Tibial artery (tissue), 4 donors: ENCODE measurements at regions not wholly inside any gene's neighbourhood (a gene's known extent, or its start where the extent isn't known, plus 50 kb on each side); places are given as distances from the start of the nearest gene placed in this dataset.

ENCODE experiments used
- DNase-seq, 2 donors: peaks; one replicate each; pipeline ENCODE4 v3.0.0-alpha.2; 2019
- H3K27ac ChIP-seq, 2 donors: fragments of 200-600 bp; sonication (generic) in 1 of 2; 1 replicate in 1 of 2; 2 replicates in 1 of 2; pipeline ENCODE4 v1.5.1; 2018 to 2019; ENCODE audit warnings: mild to moderate bottlenecking in 1 of 2
- H3K27me3 ChIP-seq, 2 donors: fragments of 200-600 bp; sonication (generic) in 1 of 2; one replicate each; pipeline versions ENCODE4 v1.5.1 to v1.6.0; 2016 to 2019
- H3K36me3 ChIP-seq, 3 donors: fragments of 200-600 bp; sonication (generic) in 2 of 3; one replicate each; pipeline ENCODE4 v1.5.1; 2016 to 2019; ENCODE audit warnings: mild to moderate bottlenecking in 2 of 3
- H3K4me1 ChIP-seq, 4 donors: fragments of 200-600 bp; sonication (generic) in 2 of 4; 1 replicate in 3 of 4; 2 replicates in 1 of 4; pipeline ENCODE4 v1.5.1; 2016 to 2019
- H3K4me3 ChIP-seq, 2 donors: fragments of 200-600 bp; sonication (generic) in 1 of 2; 1 replicate in 1 of 2; 2 replicates in 1 of 2; pipeline ENCODE4 v1.5.1; 2018 to 2019; ENCODE audit warnings: mild to moderate bottlenecking in 2 of 2
- H3K9me3 ChIP-seq, 3 donors: fragments of 200-600 bp; sonication (generic) in 1 of 3; one replicate each; pipeline ENCODE4 v1.5.1; 2016 to 2019
- CTCF ChIP-seq, 2 experiments: fragments of 200-600 bp in 1 of 2; fragments of 450-650 bp in 1 of 2; IDR thresholded peaks; one replicate each; pipeline ENCODE4 v1.5.1; 2017 to 2019; ENCODE audit warnings: antibody characterized with exemption in 2 of 2, mild to moderate bottlenecking in 1 of 2, moderate library complexity in 1 of 2
- intact Hi-C: fragments of 100-400 bp; cut with DNase I; formaldehyde crosslinking; loops from one replicate; pipeline ENCODE4 v1.15.0; 2023; ENCODE audit warnings: low total_unique reads

GRCh38 chr1:56256153-56257000, 323.0 kb downstream of the PLPP3 start:
- H3K36me3 ChIP-seq, result no peaks in the 10 kb centered on the region
- no peak for DNase-seq
- H3K27ac ChIP-seq, result peak overlapping the region in 1 of 2 donors; percentile 37
- no peak overlapping the region for H3K4me3 ChIP-seq
- TF ChIP-seq CTCF (IDR thresholded peaks at IDR 0.05), result no peak
- no peaks in the 10 kb centered on the region for H3K27me3 ChIP-seq
- H3K9me3 ChIP-seq, result peaks cover 0 to 7% (median 6%) of the 10 kb centered on the region in 3 donors
- intact Hi-C loops, result no loop called here
- peaks cover 0 to 20% (median 14%) of the 10 kb centered on the region in 4 donors for H3K4me1 ChIP-seq

DNA sequence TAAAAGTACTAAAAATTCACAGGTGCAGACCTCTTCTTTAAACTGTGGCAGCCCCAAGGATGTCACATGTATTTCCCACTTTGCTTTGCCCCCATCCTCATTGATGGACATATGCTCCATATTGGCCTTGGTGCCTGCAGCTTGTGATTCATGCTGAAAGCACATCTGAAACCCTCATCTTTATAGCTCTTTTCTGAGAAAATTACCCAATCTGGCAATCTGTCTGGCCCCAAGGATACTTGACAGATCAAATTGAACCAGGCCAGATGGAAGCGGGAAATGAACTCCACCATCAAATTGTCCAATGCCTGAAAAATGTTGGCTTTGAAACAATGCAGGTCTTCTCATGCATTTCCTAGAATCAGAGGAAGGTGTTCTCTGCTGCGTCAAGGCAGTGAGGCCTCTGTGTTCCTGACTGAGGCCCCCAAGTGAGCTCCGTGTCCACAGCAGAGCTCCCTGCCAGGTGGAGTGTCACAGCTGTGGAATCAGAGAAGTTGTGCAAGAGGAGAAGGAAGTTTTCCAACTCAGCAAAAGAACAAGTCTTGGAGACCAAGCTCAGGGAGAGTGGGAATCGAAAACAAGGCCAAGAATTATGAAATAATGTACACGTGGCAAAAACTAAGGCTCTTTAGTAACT, 323.7 kb downstream of the PLPP3 start:
- Histone ChIP-seq H3K27ac (peak overlapping the region; percentile 49 to 68), H3K36me3 (no peaks in the 10 kb centered on the region), H3K9me3 (peaks cover 0 to 7% (median 6%) of the 10 kb centered on the region in 3 donors), H3K4me3 (no peak overlapping the region), H3K27me3 (no peaks in the 10 kb centered on the region), H3K4me1 (peaks cover 0 to 20% (median 14%) of the 10 kb centered on the region in 4 donors)
- intact Hi-C loops, result no loop called here
- no peak for TF ChIP-seq CTCF (IDR thresholded peaks at IDR 0.05)
- peak; percentile 90 to 92 for DNase-seq

GRCh38 chr1:56254130-56254529, 325.2 kb downstream of the PLPP3 start:
- H3K27ac ChIP-seq, result no peak overlapping the region
- intact Hi-C loops, result no loop called here
- H3K4me3 ChIP-seq, result no peak overlapping the region
- H3K9me3 ChIP-seq, result no peaks in the 10 kb centered on the region
- peaks cover 0 to 20% (median 14%) of the 10 kb centered on the region in 4 donors for H3K4me1 ChIP-seq
- H3K36me3 ChIP-seq, result no peaks in the 10 kb centered on the region
- H3K27me3 ChIP-seq, result no peaks in the 10 kb centered on the region
- no peak for DNase-seq
- no peak for TF ChIP-seq CTCF (IDR thresholded peaks at IDR 0.05)

GRCh38 chr1:56250809-56251208, 328.6 kb downstream of the PLPP3 start:
- no peak for TF ChIP-seq CTCF (IDR thresholded peaks at IDR 0.05)
- Histone ChIP-seq H3K36me3 (no peaks in the 10 kb centered on the region), H3K4me3 (no peak overlapping the region), H3K4me1 (peaks cover 0 to 8% (median 3%) of the 10 kb centered on the region in 4 donors), H3K9me3 (no peaks in the 10 kb centered on the region), H3K27me3 (no peaks in the 10 kb centered on the region), H3K27ac (no peak overlapping the region)
- DNase-seq, result no peak
- intact Hi-C loops, result no loop called here

- Histone ChIP-seq H3K4me3 (no peak overlapping the region), H3K27ac (no peak overlapping the region), H3K27me3 (no peaks in the 10 kb centered on the region), H3K36me3 (no peaks in the 10 kb centered on the region), H3K4me1 (no peaks in the 10 kb centered on the region), H3K9me3 (no peaks in the 10 kb centered on the region)
- intact Hi-C loops, result no loop called here
- no peak for TF ChIP-seq CTCF (IDR thresholded peaks at IDR 0.05)
- peak in 1 of 2 donors; percentile 44 for DNase-seq
Observed at GRCh38 chr1:56249234-56249633, 330.1 kb downstream of the PLPP3 start.
